ENCODE measurements at regions not wholly inside any gene's neighbourhood (a gene's known extent, or its start where the extent isn't known, plus 50 kb on each side); places are given as distances from the start of the nearest gene placed in this dataset.

DNA sequence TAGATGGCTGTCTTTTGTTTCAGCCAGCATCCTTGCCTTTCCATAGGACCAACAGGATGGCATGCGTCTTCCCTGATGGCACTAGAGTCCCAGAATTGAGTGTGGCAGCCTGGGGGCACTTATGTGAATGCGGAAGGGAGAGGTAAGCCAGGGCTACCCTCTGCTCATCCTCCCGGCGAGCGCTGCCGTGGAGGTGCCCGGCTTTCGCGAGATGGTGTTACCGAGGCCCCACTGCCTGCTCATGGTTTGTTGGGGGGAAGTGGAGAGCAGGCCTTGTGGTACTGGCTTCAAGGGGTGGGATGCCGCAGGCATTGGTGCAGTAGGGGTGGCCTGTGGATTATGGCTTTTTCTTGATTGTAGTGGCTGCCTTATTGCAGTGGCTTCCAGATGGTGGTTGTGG lies 174.3 kb downstream of the AACS start:
- TF ChIP-seq CTCF (IDR thresholded peaks at IDR 0.05) (no peak), ZFX (IDR thresholded peaks at IDR 0.05; ENCODE audit: borderline replicate concordance) (no peak)
